ENCODE measurements at regions not wholly inside any gene's neighbourhood (a gene's known extent, or its start where the extent isn't known, plus 50 kb on each side); places are given as distances from the start of the nearest gene placed in this dataset.
"Not testable (repeated sequence)": the region's sequence is repeated elsewhere in the genome, so short reads cannot be mapped to it uniquely, and the experiment has no call there.

GRCh38 chr2:77640924-77641323 is 118.7 kb upstream of the LRRTM4 start:
- Histone ChIP-seq H3K4me1 (no peaks in the 10 kb centered on the region), H3K27ac (no peak overlapping the region), H3K36me3 (no peaks in the 10 kb centered on the region), H3K9me3 (peaks cover 0 to 13% of the 10 kb centered on the region in 2 donors), H3K27me3 (no peaks in the 10 kb centered on the region), H3K4me3 (no peak overlapping the region)
- DNase-seq (ENCODE audit: low spot score in 2 of 2): no peak
- intact Hi-C loops (cut with DNase I): no loop called here
- no peak for TF ChIP-seq CTCF (IDR thresholded peaks at IDR 0.05)

- Histone ChIP-seq H3K4me3 (no peak overlapping the region), H3K9me3 (peaks cover 0 to 13% of the 10 kb centered on the region in 2 donors), H3K27ac (no peak overlapping the region), H3K4me1 (no peaks in the 10 kb centered on the region), H3K36me3 (no peaks in the 10 kb centered on the region), H3K27me3 (no peaks in the 10 kb centered on the region)
- TF ChIP-seq CTCF (IDR thresholded peaks at IDR 0.05): no peak
- DNase-seq (ENCODE audit: low spot score in 2 of 2): no peak
- intact Hi-C loops (cut with DNase I): no loop called here
Measured at GRCh38 chr2:77642339-77642738, 120.2 kb upstream of the LRRTM4 start.

- H3K4me3 ChIP-seq: no peak overlapping the region
- no peak overlapping the region for H3K27ac ChIP-seq
- no peaks in the 10 kb centered on the region for H3K9me3 ChIP-seq
- H3K36me3 ChIP-seq: no peaks in the 10 kb centered on the region
- H3K4me1 ChIP-seq: no peaks in the 10 kb centered on the region
- no peaks in the 10 kb centered on the region for H3K27me3 ChIP-seq
- no peak for DNase-seq (ENCODE audit: low spot score in 2 of 2)
- no peak for TF ChIP-seq CTCF (IDR thresholded peaks at IDR 0.05)
- intact Hi-C loops (cut with DNase I): no loop called here
Measured at GRCh38 chr2:77649856-77650255, 127.7 kb upstream of the LRRTM4 start.

- no peak for DNase-seq (ENCODE audit: low spot score in 2 of 2)
- Histone ChIP-seq H3K36me3 (no peaks in the 10 kb centered on the region), H3K4me3 (no peak overlapping the region), H3K9me3 (no peaks in the 10 kb centered on the region), H3K27ac (no peak overlapping the region), H3K27me3 (no peaks in the 10 kb centered on the region), H3K4me1 (no peaks in the 10 kb centered on the region)
- no peak for TF ChIP-seq CTCF (IDR thresholded peaks at IDR 0.05)
- intact Hi-C loops (cut with DNase I): no loop called here
Measured at GRCh38 chr2:77652499-77652898, 130.3 kb upstream of the LRRTM4 start.

GRCh38 chr2:77664491-77664890 is 142.3 kb upstream of the LRRTM4 start:
- Histone ChIP-seq H3K27me3 (no peaks in the 10 kb centered on the region), H3K4me1 (no peaks in the 10 kb centered on the region), H3K9me3 (no peaks in the 10 kb centered on the region), H3K27ac (no peak overlapping the region), H3K4me3 (no peak overlapping the region), H3K36me3 (no peaks in the 10 kb centered on the region)
- TF ChIP-seq CTCF (IDR thresholded peaks at IDR 0.05): no peak
- intact Hi-C loops (cut with DNase I): no loop called here
- DNase-seq (ENCODE audit: low spot score in 2 of 2): no peak

GRCh38 chr2:77666251-77666980 is 144.2 kb upstream of the LRRTM4 start:
- intact Hi-C loops (cut with DNase I): no loop called here
- no peak overlapping the region for H3K27ac ChIP-seq
- H3K4me3 ChIP-seq: no peak overlapping the region
- H3K9me3 ChIP-seq: no peaks in the 10 kb centered on the region
- no peak for DNase-seq (ENCODE audit: low spot score in 2 of 2)
- no peak for TF ChIP-seq CTCF (IDR thresholded peaks at IDR 0.05)
- H3K36me3 ChIP-seq: no peaks in the 10 kb centered on the region
- no peaks in the 10 kb centered on the region for H3K27me3 ChIP-seq
- H3K4me1 ChIP-seq: no peaks in the 10 kb centered on the region

GRCh38 chr2:77684543-77685319 is 162.6 kb upstream of the LRRTM4 start:
- H3K27ac ChIP-seq; H3K9me3 ChIP-seq; H3K27me3 ChIP-seq; intact Hi-C loops (cut with DNase I); DNase-seq (ENCODE audit: low spot score in 2 of 2); H3K4me1 ChIP-seq; H3K36me3 ChIP-seq; H3K4me3 ChIP-seq: not testable (repeated sequence)
